ENCODE measurements at regions not wholly inside any gene's neighbourhood (a gene's known extent, or its start where the extent isn't known, plus 50 kb on each side); places are given as distances from the start of the nearest gene placed in this dataset.

GRCh38 chr7:81478664-81479063 lies 291.2 kb downstream of the HGF start:
- TF ChIP-seq POLR2AphosphoS5 (IDR thresholded peaks at IDR 0.05; ENCODE audit: low read depth, low read length) (no peak), TAF1 (IDR thresholded peaks at IDR 0.05; ENCODE audit: borderline replicate concordance, insufficient read depth, low read length) (no peak), REST (IDR thresholded peaks at IDR 0.05; ENCODE audit: insufficient read depth in 1 of 2, low read depth in 2 of 2, low read length in 2 of 2) (no peak), SIN3A (IDR thresholded peaks at IDR 0.05; ENCODE audit: borderline replicate concordance, insufficient read depth, low read length) (no peak), FOXP2 (optimal IDR thresholded peaks at IDR 0.05; ENCODE audit: borderline replicate concordance, extremely low read depth, extremely low read length, insufficient read depth) (no peak)

Measured in PFSK-1 (cell line).